GM12873 (cell line): ENCODE measurements at regions not wholly inside any gene's neighbourhood (a gene's known extent, or its start where the extent isn't known, plus 50 kb on each side); places are given as distances from the start of the nearest gene placed in this dataset.

ENCODE experiments used
- CTCF ChIP-seq: IDR thresholded peaks from 2 replicates; pipeline ENCODE4 v1.5.1; 2012; ENCODE audit warnings: low read depth, mild to moderate bottlenecking, moderate library complexity, low read length, control low read depth; ENCODE audit not compliant: insufficient read depth; ENCODE audit errors: missing control alignments

DNA sequence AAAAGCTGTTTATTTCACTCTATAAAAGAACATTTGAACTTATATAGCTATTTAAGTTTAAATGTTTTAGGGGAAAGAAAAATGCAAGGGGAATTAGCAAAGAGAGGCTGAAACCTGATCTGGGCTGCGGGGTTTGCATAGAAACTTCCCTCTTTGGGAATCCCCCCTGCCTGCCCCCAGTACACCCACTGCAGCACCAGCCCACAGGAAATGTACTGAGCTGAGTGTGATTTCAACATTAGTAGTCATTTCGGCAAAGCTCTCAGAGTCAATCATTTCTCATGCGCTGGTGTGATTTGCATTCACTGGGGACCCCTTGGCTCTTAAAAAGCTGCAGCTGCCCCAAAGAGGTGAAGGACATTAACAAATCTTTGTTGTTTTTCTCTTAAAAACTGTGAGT, 859.4 kb downstream of the MAFB start:
- TF ChIP-seq CTCF = no peak

DNA sequence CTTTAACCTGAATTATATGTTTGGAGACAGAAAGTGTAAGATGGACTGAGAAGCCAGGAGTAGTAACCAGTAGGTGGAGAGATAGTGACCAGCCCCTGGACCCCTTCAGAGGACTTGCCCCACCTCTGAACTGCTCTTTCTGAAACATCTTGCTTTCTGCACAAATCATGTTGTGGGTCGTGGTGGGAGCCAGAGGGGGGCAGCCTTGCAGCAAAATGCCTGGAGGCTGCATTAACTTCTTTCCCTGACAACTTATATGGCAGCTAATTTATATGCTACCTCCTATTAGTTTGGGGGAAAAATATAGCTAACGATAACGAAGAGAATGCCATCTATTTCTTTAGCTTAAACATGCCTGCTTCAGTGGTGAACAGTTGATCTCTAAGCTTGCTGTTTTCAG, 859.8 kb downstream of the MAFB start:
- TF ChIP-seq CTCF = peak; percentile 44

GRCh38 chr20:39825950-39826349, 863.1 kb downstream of the MAFB start:
- TF ChIP-seq CTCF = no peak

DNA sequence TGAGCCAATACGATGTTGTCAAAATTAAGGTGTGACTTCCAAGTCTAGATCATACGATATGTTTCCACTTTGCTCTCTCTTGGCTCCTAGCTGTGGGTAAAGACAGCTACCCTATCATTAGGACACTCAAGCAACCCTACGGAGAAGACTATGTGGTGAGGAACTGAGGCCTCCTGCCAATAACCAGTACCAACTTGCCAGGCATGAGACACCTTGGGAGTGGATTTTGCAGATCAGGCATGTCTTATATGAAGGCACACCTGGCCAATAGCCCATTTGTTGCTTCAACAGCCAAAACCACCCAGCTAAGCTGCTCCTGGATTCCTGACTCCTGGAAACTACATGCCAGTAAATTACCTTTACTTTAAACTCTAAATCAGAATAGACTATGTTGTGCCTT, 863.4 kb downstream of the DHX35 start:
- TF ChIP-seq CTCF = no peak

GRCh38 chr20:39823224-39823623, 861.1 kb downstream of the DHX35 start:
- no peak for TF ChIP-seq CTCF

DNA sequence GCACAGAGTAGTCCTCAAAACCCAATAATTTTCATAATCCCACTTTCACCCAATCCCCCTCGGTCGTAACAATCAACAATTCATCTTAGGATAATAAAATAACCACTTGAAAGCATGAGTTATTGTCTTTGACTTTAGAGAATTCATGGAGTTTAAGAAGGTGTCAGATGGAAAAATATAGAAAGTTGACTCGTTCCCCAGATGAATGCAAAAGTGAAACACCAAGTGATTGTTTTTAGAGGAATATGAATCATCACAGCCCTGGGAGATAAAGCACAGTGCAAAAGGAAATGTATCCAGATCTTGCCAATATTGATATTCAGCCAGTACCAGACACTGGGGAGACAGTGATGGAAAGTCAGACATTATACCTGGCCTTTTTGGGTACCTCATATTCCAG, 860.5 kb downstream of the DHX35 start:
- TF ChIP-seq CTCF = no peak

DNA sequence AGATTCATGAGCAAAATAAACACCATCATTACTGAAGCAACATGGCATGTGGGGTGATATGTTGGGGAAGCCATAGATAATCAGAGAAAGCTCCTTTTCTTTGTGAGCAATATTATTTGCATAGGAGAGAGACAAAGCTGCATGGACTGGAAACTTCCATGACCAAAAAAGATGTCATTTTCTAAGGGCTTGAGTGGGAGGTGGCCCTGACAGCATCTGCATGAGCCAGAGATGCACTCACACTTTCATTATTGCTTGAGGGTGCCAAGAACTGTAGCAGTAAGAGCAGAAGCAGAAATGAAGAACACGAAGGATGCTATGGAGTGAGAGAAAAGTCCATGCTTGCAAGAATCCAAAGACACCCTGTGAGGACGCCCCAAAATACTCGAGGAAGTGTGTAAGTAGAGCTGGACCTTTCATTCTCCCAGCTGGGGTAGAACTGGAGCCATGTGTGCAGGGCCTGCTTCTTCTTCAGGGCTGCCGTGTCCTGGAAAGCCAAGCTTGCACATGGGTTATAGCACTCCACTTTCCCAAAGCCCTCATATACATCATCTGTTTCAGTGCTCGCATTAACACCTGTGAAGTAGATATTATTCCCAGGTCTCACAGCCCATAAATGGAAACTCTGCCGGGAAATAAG, 851.2 kb downstream of the DHX35 start:
- no peak for TF ChIP-seq CTCF
